GM23338 (cell line): ENCODE measurements at regions not wholly inside any gene's neighbourhood (a gene's known extent, or its start where the extent isn't known, plus 50 kb on each side); places are given as distances from the start of the nearest gene placed in this dataset.

Experiments
- ATAC-seq: fragments of 200-7000 bp; cut with Tn5 transposase; 3 replicates; pipeline ENCODE4 v1.9.1; 2020
- DNase-seq: peaks from one replicate; pipeline ENCODE4 v3.0.0-alpha.2; 2015; ENCODE audit warnings: low spot score
- H2AFZ ChIP-seq: fragments of 200-600 bp; sonication (generic); 2 replicates; pipeline ENCODE4 v1.8.0; 2016; ENCODE audit warnings: antibody characterized with exemption, mild to moderate bottlenecking, moderate library complexity
- H3F3A ChIP-seq: fragments of 200-600 bp; sonication (generic); replicated peaks from 2 replicates; pipeline ENCODE4 v1.8.0; 2017; ENCODE audit warnings: antibody characterized with exemption, mixed run types, low read depth
- H3K27ac ChIP-seq: fragments of 200-600 bp; sonication (generic); 2 replicates; pipeline ENCODE4 v1.6.1; 2016; ENCODE audit warnings: low read depth
- H3K27me3 ChIP-seq: fragments of 200-600 bp; sonication (generic); 2 replicates; pipeline ENCODE4 v1.8.0; 2016; ENCODE audit warnings: mild to moderate bottlenecking, mixed run types, moderate library complexity; ENCODE audit not compliant: insufficient read depth
- H3K36me3 ChIP-seq: fragments of 200-600 bp; sonication (generic); 2 replicates; pipeline ENCODE4 v1.8.0; 2016; ENCODE audit warnings: mild to moderate bottlenecking; ENCODE audit not compliant: insufficient read depth
- H3K4me1 ChIP-seq: fragments of 200-600 bp; sonication (generic); 2 replicates; pipeline ENCODE4 v1.8.0; 2016; ENCODE audit warnings: mild to moderate bottlenecking, moderate library complexity; ENCODE audit not compliant: insufficient read depth
- H3K4me2 ChIP-seq: fragments of 200-600 bp; sonication (generic); 2 replicates; pipeline ENCODE4 v1.7.1; 2017; ENCODE audit warnings: mixed run types
- H3K4me3 ChIP-seq: fragments of 200-600 bp; sonication (generic); 2 replicates; pipeline ENCODE4 v1.6.1; 2016; ENCODE audit warnings: mixed run types
- H3K79me2 ChIP-seq: fragments of 200-600 bp; sonication (generic); replicated peaks from 2 replicates; pipeline ENCODE4 v1.8.0; 2017; ENCODE audit warnings: mild to moderate bottlenecking; ENCODE audit not compliant: insufficient read depth
- H3K9me2 ChIP-seq: fragments of 200-600 bp; sonication (generic); 2 replicates; pipeline ENCODE4 v1.8.0; 2017; ENCODE audit not compliant: insufficient read depth
- H4K20me1 ChIP-seq: fragments of 200-600 bp; sonication (generic); replicated peaks from 2 replicates; pipeline ENCODE4 v1.8.0; 2017; ENCODE audit warnings: mild to moderate bottlenecking; ENCODE audit not compliant: insufficient read depth
- H3K27ac Mint-ChIP-seq: 2 replicates; pipeline ENCODE4 v1.8.0; 2020; ENCODE audit warnings: inconsistent platforms, mild to moderate bottlenecking, moderate library complexity, mixed read lengths
- H3K27me3 Mint-ChIP-seq: 3 replicates; pipeline ENCODE4 v1.8.0; 2022; ENCODE audit warnings: low read depth, mild to moderate bottlenecking, moderate library complexity, mixed read lengths, inconsistent platforms; ENCODE audit not compliant: insufficient read depth, poor library complexity
- H3K36me3 Mint-ChIP-seq: 3 replicates; pipeline ENCODE4 v1.8.0; 2021; ENCODE audit warnings: low read depth, mild to moderate bottlenecking, inconsistent platforms, moderate library complexity, mixed read lengths
- H3K4me1 Mint-ChIP-seq: 3 replicates; pipeline ENCODE4 v1.8.0; 2020; ENCODE audit warnings: mild to moderate bottlenecking, inconsistent platforms, mixed read lengths
- H3K4me3 Mint-ChIP-seq: 3 replicates; pipeline ENCODE4 v1.8.0; 2021; ENCODE audit warnings: moderate library complexity, mild to moderate bottlenecking, inconsistent platforms, mixed read lengths
- H3K9me3 Mint-ChIP-seq: 3 replicates; pipeline ENCODE4 v1.8.0; 2020; ENCODE audit warnings: moderate library complexity, mild to moderate bottlenecking, inconsistent platforms, mixed read lengths
- CREB1 ChIP-seq: fragments of 250-450 bp; sonication (Bioruptor Pico); IDR thresholded peaks from 2 replicates; pipeline ENCODE4 v1.5.0; 2020; ENCODE audit warnings: low read depth, mild to moderate bottlenecking, moderate library complexity
- EZH2phosphoT487 ChIP-seq: fragments of 200-600 bp; sonication (generic); IDR thresholded peaks from one replicate; pipeline ENCODE4 v1.8.1; 2018; ENCODE audit warnings: antibody characterized with exemption; ENCODE audit not compliant: unreplicated experiment
- JUNB ChIP-seq: IDR thresholded peaks from one replicate; pipeline ENCODE4 v1.6.1; 2016; ENCODE audit warnings: antibody characterized with exemption; ENCODE audit not compliant: unreplicated experiment
- STAT1 ChIP-seq: IDR thresholded peaks from one replicate; pipeline ENCODE4 v1.6.1; 2016; ENCODE audit warnings: antibody characterized with exemption; ENCODE audit not compliant: unreplicated experiment
- ZNF114 ChIP-seq: fragments of 250-450 bp; sonication (Bioruptor Pico); IDR thresholded peaks from 2 replicates; pipeline ENCODE4 v1.5.0; 2020; ENCODE audit warnings: mild to moderate bottlenecking, moderate library complexity
- ZNF462 ChIP-seq: fragments of 250-450 bp; sonication (Bioruptor Pico); IDR thresholded peaks from 2 replicates; pipeline ENCODE4 v1.5.0; 2020; ENCODE audit warnings: mild to moderate bottlenecking, moderate library complexity
- TF ChIP-seq, protein P1 (sequence below): IDR thresholded peaks from one replicate; pipeline ENCODE4 v1.6.1; 2018; ENCODE audit warnings: antibody characterized with exemption; ENCODE audit not compliant: unreplicated experiment
- TF ChIP-seq, protein P2 (sequence below), 2 experiments: fragments of 200-600 bp in 1 of 2; sonication (generic) in 1 of 2; conservative IDR thresholded peaks; 2 replicates each; pipeline versions ENCODE4 v1.5.1 to v1.6.1; 2016 to 2017; ENCODE audit warnings: antibody characterized with exemption in 2 of 2, low read depth in 2 of 2, mild to moderate bottlenecking in 2 of 2, moderate library complexity in 1 of 2

GRCh38 chr9:99490729-99491128 lies 268.6 kb downstream of the SEC61B start (continued):
- TF ChIP-seq, protein P1, sequence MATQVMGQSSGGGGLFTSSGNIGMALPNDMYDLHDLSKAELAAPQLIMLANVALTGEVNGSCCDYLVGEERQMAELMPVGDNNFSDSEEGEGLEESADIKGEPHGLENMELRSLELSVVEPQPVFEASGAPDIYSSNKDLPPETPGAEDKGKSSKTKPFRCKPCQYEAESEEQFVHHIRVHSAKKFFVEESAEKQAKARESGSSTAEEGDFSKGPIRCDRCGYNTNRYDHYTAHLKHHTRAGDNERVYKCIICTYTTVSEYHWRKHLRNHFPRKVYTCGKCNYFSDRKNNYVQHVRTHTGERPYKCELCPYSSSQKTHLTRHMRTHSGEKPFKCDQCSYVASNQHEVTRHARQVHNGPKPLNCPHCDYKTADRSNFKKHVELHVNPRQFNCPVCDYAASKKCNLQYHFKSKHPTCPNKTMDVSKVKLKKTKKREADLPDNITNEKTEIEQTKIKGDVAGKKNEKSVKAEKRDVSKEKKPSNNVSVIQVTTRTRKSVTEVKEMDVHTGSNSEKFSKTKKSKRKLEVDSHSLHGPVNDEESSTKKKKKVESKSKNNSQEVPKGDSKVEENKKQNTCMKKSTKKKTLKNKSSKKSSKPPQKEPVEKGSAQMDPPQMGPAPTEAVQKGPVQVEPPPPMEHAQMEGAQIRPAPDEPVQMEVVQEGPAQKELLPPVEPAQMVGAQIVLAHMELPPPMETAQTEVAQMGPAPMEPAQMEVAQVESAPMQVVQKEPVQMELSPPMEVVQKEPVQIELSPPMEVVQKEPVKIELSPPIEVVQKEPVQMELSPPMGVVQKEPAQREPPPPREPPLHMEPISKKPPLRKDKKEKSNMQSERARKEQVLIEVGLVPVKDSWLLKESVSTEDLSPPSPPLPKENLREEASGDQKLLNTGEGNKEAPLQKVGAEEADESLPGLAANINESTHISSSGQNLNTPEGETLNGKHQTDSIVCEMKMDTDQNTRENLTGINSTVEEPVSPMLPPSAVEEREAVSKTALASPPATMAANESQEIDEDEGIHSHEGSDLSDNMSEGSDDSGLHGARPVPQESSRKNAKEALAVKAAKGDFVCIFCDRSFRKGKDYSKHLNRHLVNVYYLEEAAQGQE: no peak
- TF ChIP-seq STAT1: no peak
- TF ChIP-seq, protein P2, sequence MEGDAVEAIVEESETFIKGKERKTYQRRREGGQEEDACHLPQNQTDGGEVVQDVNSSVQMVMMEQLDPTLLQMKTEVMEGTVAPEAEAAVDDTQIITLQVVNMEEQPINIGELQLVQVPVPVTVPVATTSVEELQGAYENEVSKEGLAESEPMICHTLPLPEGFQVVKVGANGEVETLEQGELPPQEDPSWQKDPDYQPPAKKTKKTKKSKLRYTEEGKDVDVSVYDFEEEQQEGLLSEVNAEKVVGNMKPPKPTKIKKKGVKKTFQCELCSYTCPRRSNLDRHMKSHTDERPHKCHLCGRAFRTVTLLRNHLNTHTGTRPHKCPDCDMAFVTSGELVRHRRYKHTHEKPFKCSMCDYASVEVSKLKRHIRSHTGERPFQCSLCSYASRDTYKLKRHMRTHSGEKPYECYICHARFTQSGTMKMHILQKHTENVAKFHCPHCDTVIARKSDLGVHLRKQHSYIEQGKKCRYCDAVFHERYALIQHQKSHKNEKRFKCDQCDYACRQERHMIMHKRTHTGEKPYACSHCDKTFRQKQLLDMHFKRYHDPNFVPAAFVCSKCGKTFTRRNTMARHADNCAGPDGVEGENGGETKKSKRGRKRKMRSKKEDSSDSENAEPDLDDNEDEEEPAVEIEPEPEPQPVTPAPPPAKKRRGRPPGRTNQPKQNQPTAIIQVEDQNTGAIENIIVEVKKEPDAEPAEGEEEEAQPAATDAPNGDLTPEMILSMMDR (conservative IDR thresholded peaks at IDR 0.05; ENCODE audit: low read depth in 2 of 2): no peak
- TF ChIP-seq CREB1 (CRISPR knock-in tag): no peak
- no peak for TF ChIP-seq JUNB
- TF ChIP-seq ZNF114 (CRISPR knock-in tag): no peak

DNA sequence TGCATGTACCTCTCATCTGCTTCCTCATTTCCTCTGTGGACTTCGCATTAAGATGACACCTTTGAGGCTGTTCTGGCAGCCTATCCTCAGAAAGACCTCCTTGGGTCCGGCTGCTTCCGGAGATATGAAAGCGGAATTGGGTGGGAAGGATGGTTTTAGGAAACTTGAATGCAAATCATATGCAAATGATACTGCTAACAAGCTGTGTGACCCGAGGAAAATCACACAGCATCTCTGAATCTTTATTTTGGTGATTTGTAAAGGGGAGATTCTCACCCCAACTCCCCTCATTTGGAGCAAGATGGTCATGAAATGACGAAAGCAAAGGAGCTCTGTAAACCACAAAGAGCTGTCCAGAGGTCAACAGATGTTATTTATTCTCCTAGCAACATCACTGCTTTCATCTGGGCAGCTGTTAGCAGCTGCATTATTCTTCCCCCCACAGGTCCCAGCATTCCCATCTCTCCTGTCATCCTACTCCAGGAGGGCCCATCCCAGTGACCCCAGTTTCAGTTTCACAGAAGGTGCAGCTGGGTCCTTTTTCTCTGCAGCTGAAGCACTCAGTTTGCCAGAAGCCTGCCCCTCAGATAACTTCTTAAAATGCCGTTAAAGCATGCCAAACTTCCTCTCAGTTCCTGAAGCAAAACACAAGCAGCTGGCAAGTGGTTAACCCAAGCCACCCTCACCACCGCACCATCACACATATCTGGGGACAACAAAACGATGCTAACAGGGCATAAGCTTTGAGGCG lies 269.5 kb downstream of the SEC61B start:
- no peak overlapping the region for H3K4me3 ChIP-seq
- no peak overlapping the region for H3K4me3 Mint-ChIP-seq
- H2AFZ ChIP-seq: no peak overlapping the region
- H3F3A ChIP-seq: no peaks in the 10 kb centered on the region
- H3K27ac Mint-ChIP-seq: no peak overlapping the region
- H3K4me1 Mint-ChIP-seq: peaks cover 23% of the 10 kb centered on the region
- H4K20me1 ChIP-seq: no peaks in the 10 kb centered on the region
- no peaks in the 10 kb centered on the region for H3K9me3 Mint-ChIP-seq
- H3K4me1 ChIP-seq: peaks cover 20% of the 10 kb centered on the region
- ATAC-seq: no peak
- H3K27me3 ChIP-seq: no peaks in the 10 kb centered on the region
- H3K79me2 ChIP-seq: no peaks in the 10 kb centered on the region
- peaks cover 8% of the 10 kb centered on the region for H3K27me3 Mint-ChIP-seq
- no peaks in the 10 kb centered on the region for H3K36me3 ChIP-seq
- H3K9me2 ChIP-seq: peaks cover 9% of the 10 kb centered on the region; the same call in 1 of the 2 replicates
- H3K27ac ChIP-seq: no peak overlapping the region
- DNase-seq: no peak
- H3K36me3 Mint-ChIP-seq: no peaks in the 10 kb centered on the region
- no peak overlapping the region for H3K4me2 ChIP-seq
- TF ChIP-seq, protein P1: no peak
- TF ChIP-seq STAT1 (no peak), ZNF462 (CRISPR knock-in tag) (no peak), ZNF114 (CRISPR knock-in tag) (no peak), EZH2phosphoT487 (no peak)
